GM12873 (cell line): ENCODE measurements at regions not wholly inside any gene's neighbourhood (a gene's known extent, or its start where the extent isn't known, plus 50 kb on each side); places are given as distances from the start of the nearest gene placed in this dataset.

ENCODE experiments used
- TF ChIP-seq, protein P1 (sequence below): IDR thresholded peaks from 2 replicates; pipeline ENCODE4 v1.5.1; 2012; ENCODE audit warnings: low read depth, mild to moderate bottlenecking, moderate library complexity, low read length, control low read depth; ENCODE audit not compliant: insufficient read depth; ENCODE audit errors: missing control alignments

DNA sequence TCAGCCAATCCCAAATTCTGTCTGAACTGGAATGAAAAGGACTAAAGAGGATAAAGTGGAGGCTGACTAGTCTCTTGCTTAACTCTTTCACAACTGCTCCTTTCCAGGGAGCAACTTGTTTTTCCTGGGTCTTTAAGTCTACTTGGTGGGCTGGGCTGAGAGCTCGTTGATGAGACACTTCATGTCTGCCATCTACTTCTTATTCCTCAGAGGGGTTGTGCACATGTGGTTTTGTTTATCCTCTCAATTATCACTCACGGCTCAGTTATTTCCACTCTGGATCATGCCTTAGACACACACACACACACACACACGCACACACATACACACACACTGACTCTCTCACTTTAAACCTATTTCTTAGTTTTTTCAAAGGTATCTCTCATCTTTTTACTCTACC lies 298.6 kb upstream of the MTPN start:
- TF ChIP-seq, protein P1, sequence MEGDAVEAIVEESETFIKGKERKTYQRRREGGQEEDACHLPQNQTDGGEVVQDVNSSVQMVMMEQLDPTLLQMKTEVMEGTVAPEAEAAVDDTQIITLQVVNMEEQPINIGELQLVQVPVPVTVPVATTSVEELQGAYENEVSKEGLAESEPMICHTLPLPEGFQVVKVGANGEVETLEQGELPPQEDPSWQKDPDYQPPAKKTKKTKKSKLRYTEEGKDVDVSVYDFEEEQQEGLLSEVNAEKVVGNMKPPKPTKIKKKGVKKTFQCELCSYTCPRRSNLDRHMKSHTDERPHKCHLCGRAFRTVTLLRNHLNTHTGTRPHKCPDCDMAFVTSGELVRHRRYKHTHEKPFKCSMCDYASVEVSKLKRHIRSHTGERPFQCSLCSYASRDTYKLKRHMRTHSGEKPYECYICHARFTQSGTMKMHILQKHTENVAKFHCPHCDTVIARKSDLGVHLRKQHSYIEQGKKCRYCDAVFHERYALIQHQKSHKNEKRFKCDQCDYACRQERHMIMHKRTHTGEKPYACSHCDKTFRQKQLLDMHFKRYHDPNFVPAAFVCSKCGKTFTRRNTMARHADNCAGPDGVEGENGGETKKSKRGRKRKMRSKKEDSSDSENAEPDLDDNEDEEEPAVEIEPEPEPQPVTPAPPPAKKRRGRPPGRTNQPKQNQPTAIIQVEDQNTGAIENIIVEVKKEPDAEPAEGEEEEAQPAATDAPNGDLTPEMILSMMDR: no peak

DNA sequence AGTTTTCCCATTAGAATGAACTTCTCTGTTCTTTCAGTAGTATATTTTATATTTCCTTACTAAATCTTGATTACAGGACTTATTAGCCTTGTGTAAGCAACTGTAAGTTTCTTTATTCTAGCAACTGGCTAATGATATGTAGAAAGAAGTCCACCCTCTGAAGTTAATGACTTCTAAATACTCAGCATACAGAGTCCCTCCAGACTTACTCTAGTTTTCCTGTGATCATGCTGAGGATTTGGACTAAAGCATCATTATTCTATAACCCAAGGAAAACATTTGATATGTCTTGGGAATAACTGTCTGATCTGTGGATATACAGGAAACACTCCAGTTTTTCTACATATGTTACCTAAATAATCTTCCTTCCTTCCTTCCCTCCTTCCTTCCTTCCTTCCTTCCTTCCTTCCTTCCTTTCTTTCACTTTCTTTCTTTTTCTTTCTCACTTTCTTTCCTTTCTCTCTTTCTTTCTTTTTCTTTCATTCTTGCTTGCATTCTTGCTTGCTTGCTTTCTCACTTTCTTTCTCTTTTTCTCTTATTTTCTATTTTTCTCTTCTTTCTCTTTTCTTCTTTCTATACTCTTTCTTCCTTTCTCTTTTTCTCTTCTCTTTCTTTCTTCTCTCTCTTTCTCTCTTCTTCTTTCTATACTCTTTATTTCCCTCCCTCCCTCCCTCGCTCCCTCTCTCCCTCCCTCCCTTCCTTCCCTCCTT lies 297.6 kb upstream of the MTPN start:
- TF ChIP-seq, protein P1: no peak

DNA sequence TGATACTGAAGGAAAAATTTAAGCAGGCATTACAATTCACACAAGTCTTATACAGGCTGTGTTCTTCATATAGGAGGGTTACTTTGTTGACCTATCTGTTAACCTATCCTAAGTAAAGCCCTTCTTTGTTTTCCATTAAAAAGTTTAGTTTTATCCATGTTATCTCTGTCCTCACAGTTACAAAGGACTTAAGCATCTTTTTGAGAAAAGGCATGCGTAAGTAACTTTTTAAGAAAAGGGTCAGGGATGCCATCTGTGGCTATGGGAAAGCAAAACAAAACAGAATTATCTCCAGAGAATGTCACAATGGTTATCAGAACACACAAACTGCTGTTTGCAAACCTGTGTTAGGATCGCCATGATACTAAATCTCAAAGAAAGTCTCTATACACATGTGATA lies 295.8 kb upstream of the MTPN start:
- TF ChIP-seq, protein P1: no peak

DNA sequence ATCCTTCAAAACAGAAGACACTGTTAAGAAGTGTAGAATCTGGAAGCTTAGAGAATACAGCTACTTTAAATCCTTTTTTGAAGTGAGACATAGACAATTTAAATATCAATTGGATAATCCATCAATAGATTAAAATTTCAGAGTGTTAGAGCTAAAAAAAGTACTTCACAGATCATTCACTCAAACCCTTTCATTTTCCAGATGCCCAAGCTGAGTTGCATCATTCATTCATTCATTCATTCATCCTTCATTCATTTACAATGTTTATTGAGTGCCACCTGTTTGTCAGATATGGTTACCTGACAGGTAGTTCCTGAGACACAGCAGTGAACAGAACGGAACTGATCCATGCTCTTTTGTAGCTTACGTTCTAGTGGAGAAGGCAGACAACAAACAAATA lies 290.7 kb upstream of the MTPN start:
- TF ChIP-seq, protein P1: no peak

DNA sequence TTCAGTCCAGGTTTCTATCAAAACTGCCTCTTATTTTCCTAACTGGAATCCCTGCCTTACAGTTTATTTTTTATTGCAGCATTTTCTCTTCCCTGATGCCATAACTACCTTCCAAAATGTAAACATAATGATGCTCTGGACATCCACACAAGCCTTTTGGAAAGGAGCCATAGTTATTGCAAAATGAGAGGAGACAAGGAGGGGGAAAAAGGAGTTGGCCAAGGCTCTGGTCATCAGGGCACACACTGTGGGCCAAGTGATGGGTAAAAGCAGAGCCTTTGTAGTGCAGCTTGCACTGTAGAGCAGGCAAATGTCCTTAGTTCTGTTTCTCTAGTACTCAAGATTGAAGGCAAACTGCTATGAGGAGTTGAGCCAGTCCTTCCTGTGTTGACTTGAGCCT lies 289.3 kb upstream of the MTPN start:
- TF ChIP-seq, protein P1: no peak

DNA sequence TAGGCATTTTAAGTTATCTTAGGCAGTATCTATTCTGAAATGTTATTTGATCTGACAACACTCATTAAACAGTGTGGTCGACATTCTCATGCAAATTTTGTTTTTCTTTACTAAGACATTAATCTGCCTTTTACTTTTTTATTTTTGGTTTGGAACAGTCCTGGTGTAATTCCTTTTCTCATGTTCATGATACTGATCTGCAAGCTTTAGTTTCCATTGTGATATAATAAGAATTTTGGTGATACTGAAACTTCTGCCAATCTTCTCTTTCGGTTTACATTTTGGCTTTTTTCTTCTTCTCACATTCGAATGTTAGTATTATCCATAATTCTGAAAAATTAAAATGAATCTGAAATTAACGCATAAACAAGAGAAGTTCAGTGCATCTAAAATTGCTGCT lies 281.9 kb upstream of the MTPN start:
- TF ChIP-seq, protein P1: no peak

DNA sequence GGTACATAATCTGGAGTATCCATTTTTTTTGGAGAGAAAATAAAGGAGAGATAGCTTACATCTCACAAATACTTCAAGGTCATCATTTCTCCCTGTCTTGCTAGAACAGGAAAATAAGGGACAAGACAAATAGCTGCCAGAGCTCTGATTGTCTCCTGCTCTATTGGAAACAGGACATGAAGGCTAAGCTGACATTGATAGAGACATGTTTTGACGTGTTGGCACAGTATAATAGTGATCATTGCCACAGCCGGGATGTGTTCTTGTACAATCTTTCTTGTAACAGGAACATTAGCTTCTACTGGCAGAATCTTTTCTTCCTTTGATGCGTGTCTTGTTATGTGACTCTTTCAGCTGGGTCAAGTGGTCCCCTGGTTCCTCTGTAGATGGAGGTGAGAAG lies 279.3 kb upstream of the MTPN start:
- TF ChIP-seq, protein P1: no peak
